Activated CD4-positive, alpha-beta T cell treated with anti-CD3 and anti-CD28 coated beads, Interleukin-2, amount 10 ng/mL, durations not matched to agents 7 days and 5 days (primary cell): ENCODE measurements at regions not wholly inside any gene's neighbourhood (a gene's known extent, or its start where the extent isn't known, plus 50 kb on each side); places are given as distances from the start of the nearest gene placed in this dataset.

Experiments
- CTCF ChIA-PET: fragments of 350-600 bp; sonication (Branson Sonifier 250); formaldehyde crosslinking; loops from one replicate; lab custom pipeline; 2021; ENCODE audit warnings: antibody characterized with exemption; lab: Charles Lee
- POLR2A ChIA-PET: fragments of 350-600 bp; sonication (Branson Sonifier 250); formaldehyde crosslinking; loops from one replicate; lab custom pipeline; 2021; ENCODE audit warnings: antibody characterized with exemption; lab: Charles Lee
- DNase-seq: peaks from one replicate; pipeline ENCODE4 v3.0.0-alpha.2; 2020
- H3K27ac Mint-ChIP-seq: one replicate; pipeline ENCODE4 v1.8.0; 2021; ENCODE audit warnings: mild to moderate bottlenecking, moderate library complexity, mixed read lengths
- H3K27me3 Mint-ChIP-seq: one replicate; pipeline ENCODE4 v1.8.0; 2021; ENCODE audit warnings: mixed read lengths
- H3K36me3 Mint-ChIP-seq: one replicate; pipeline ENCODE4 v1.8.0; 2021; ENCODE audit warnings: low read depth, mixed read lengths
- H3K4me1 Mint-ChIP-seq: one replicate; pipeline ENCODE4 v1.8.0; 2021; ENCODE audit warnings: mixed read lengths
- H3K4me3 Mint-ChIP-seq: one replicate; pipeline ENCODE4 v1.8.0; 2021; ENCODE audit warnings: mild to moderate bottlenecking, moderate library complexity, mixed read lengths
- H3K9me3 Mint-ChIP-seq: one replicate; pipeline ENCODE4 v1.8.0; 2021; ENCODE audit warnings: mixed read lengths

- ChIA-PET POLR2A (no interaction called here), CTCF (no interaction called here)
- no peaks in the 10 kb centered on the region for H3K36me3 Mint-ChIP-seq
- DNase-seq = no peak
- H3K4me3 Mint-ChIP-seq = no peak overlapping the region
- no peaks in the 10 kb centered on the region for H3K4me1 Mint-ChIP-seq
- no peak overlapping the region for H3K27ac Mint-ChIP-seq
- H3K27me3 Mint-ChIP-seq = no peaks in the 10 kb centered on the region
- H3K9me3 Mint-ChIP-seq = peaks cover 12% of the 10 kb centered on the region
These were observed 412.3 kb upstream of the ID4 start for GRCh38 chr6:19424853-19425252.

DNA sequence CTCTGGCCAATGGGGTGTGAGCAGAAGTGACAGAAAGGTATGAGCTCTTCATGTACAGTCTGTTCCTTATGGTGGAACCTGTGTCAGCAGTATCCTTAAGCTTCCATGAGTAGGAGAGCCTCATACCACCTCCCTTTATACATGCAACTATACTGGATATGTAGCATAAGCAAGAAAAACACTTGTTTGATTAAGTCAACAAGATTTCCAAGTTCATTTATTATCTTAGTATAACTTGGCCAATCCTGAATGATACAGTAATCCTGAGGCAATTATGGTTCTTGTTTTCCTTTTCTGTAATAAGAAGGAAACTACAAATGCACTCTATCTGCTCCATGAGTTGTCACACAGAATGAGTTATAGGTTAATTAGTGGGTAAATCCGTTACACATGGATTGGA lies 409.6 kb upstream of the ID4 start:
- Mint-ChIP-seq H3K36me3 (no peaks in the 10 kb centered on the region), H3K4me3 (no peak overlapping the region), H3K4me1 (no peaks in the 10 kb centered on the region), H3K27ac (no peak overlapping the region), H3K9me3 (peaks cover 10% of the 10 kb centered on the region), H3K27me3 (no peaks in the 10 kb centered on the region)
- CTCF ChIA-PET = no interaction called here
- DNase-seq = no peak
- POLR2A ChIA-PET = no interaction called here

- Mint-ChIP-seq H3K9me3 (peaks cover 13% of the 10 kb centered on the region), H3K27ac (no peak overlapping the region), H3K4me1 (no peaks in the 10 kb centered on the region)
These were observed 404.1 kb upstream of the ID4 start for GRCh38 chr6:19432966-19433498.

GRCh38 chr6:19434065-19434464 lies 403.1 kb upstream of the ID4 start:
- DNase-seq = no peak
- Mint-ChIP-seq H3K27ac (no peak overlapping the region), H3K36me3 (no peaks in the 10 kb centered on the region), H3K27me3 (no peaks in the 10 kb centered on the region), H3K4me1 (no peaks in the 10 kb centered on the region), H3K9me3 (peaks cover 13% of the 10 kb centered on the region), H3K4me3 (no peak overlapping the region)
- POLR2A ChIA-PET = no interaction called here
- CTCF ChIA-PET = no interaction called here

More at GRCh38 chr6:19432966-19433498, 404.1 kb upstream of the ID4 start:
- Mint-ChIP-seq H3K4me3 (no peak overlapping the region), H3K27me3 (no peaks in the 10 kb centered on the region), H3K36me3 (no peaks in the 10 kb centered on the region)
- ChIA-PET POLR2A (no interaction called here), CTCF (no interaction called here)
- DNase-seq = no peak

DNA sequence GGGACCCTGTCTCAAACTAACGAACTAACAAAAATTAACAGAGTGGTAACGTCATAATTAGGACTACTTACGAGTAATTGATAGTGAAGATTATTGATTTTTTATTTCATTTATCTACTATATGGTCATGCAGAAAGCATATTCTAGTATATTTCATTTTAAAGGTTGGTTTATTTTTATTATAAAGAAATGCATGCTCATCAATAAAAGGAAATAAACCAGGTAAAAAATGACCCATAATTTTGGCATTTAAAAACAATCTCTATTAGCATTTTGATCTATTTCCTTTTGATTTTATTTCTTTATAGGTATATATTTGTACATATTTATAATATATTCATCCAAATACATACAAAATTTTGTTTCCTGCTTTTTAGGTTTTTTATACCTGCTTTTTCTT lies 401.4 kb upstream of the ID4 start:
- no peak for DNase-seq
- H3K27me3 Mint-ChIP-seq = no peaks in the 10 kb centered on the region
- CTCF ChIA-PET = no interaction called here
- no peak overlapping the region for H3K27ac Mint-ChIP-seq
- POLR2A ChIA-PET = no interaction called here
- peaks cover 10% of the 10 kb centered on the region for H3K9me3 Mint-ChIP-seq
- no peaks in the 10 kb centered on the region for H3K4me1 Mint-ChIP-seq
- H3K4me3 Mint-ChIP-seq = no peak overlapping the region
- H3K36me3 Mint-ChIP-seq = no peaks in the 10 kb centered on the region

DNA sequence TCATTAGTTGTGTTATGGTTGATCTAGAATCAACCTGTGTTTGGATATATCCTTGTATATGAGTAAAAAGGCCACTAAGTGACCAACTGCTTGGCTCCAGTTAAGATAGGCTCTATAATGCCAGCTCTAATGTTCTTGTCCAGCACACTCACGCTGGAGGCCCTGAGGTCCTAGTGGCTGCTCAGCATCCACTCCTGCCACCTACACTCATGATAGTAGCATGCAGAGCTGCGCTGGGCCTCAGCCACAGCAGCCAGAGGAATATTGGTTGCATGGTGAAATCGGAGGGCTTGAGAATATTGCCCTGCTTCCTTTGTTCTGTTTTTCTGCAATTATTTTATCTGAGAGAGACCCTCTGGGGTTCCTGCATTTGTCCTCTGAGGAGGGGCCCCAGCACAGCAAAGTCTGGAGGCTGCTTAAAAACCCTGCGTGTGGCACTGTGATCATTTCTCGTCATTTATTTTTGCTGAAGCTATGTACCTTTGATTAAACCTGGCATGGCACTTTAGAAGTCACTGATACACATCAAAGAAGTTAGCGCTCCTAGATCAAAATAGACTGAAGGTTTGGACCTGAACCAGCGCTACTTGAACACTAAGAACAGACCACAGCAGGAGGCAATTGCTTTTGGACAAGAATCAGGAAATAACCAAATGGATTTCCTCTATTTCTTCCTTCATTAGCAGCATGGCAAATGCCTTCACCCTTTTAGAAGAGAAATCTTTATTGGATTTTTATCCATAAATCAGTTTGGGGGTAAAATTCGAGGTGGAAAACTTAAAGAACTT lies 398.4 kb upstream of the ID4 start:
- Mint-ChIP-seq H3K9me3 (peaks cover 10% of the 10 kb centered on the region), H3K27me3 (no peaks in the 10 kb centered on the region), H3K4me1 (no peaks in the 10 kb centered on the region), H3K4me3 (no peak overlapping the region), H3K36me3 (no peaks in the 10 kb centered on the region), H3K27ac (no peak overlapping the region)
- no peak for DNase-seq
- ChIA-PET CTCF (no interaction called here), POLR2A (no interaction called here)

DNA sequence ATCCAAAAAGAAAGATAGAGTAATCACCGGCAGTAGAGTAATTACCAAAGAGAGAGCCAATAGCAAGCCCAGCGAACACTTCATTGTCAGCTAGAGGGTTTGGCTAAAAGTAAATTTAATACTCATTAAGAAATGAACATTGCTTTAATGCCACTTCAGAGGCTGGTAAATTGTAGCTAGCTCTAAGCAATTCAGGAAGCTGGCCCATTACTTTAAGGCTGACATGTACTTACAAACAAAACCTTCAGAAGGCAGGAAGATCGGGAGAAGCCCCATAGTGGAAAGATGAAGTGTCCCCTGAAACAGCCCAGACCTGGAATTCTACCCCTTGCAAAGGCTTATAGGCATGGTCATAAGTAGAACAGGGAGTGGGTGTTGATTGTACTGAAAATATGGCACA lies 396.6 kb upstream of the ID4 start:
- Mint-ChIP-seq H3K9me3 (peaks cover 10% of the 10 kb centered on the region), H3K4me3 (no peak overlapping the region), H3K27me3 (no peaks in the 10 kb centered on the region), H3K36me3 (no peaks in the 10 kb centered on the region), H3K27ac (no peak overlapping the region), H3K4me1 (no peaks in the 10 kb centered on the region)
- POLR2A ChIA-PET = no interaction called here
- no peak for DNase-seq
- CTCF ChIA-PET = no interaction called here

GRCh38 chr6:19443411-19443810 lies 393.8 kb upstream of the ID4 start:
- H3K27ac Mint-ChIP-seq = no peak overlapping the region
- H3K4me3 Mint-ChIP-seq = no peak overlapping the region
- peaks cover 5% of the 10 kb centered on the region for H3K9me3 Mint-ChIP-seq
- ChIA-PET POLR2A (no interaction called here), CTCF (no interaction called here)
- no peaks in the 10 kb centered on the region for H3K4me1 Mint-ChIP-seq
- DNase-seq = no peak
- H3K27me3 Mint-ChIP-seq = no peaks in the 10 kb centered on the region
- no peaks in the 10 kb centered on the region for H3K36me3 Mint-ChIP-seq

GRCh38 chr6:19444041-19444440 lies 393.1 kb upstream of the ID4 start:
- Mint-ChIP-seq H3K36me3 (no peaks in the 10 kb centered on the region), H3K27me3 (no peaks in the 10 kb centered on the region), H3K4me1 (no peaks in the 10 kb centered on the region), H3K27ac (no peak overlapping the region), H3K9me3 (peaks cover 5% of the 10 kb centered on the region), H3K4me3 (no peak overlapping the region)
- CTCF ChIA-PET = no interaction called here
- DNase-seq = no peak
- POLR2A ChIA-PET = no interaction called here

DNA sequence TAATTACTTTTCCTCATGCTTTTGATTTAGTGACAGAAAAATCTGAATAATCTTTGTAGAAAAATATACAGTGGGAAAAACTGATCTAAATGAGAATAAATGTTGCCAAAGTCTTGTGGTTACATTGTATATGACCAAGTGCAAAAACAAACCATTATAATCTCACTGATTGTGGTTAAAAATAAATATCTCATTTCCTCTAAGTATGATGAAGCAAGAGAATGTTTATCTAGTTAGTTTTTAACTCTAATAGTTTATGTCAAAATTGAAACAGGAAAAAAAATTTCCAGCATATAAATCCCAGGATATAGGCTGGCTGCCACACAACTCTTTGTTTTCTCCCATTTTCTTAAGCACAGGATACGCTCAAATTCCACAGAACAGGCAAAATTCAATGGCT lies 392.7 kb upstream of the ID4 start:
- Mint-ChIP-seq H3K27ac (no peak overlapping the region), H3K4me3 (no peak overlapping the region), H3K36me3 (no peaks in the 10 kb centered on the region), H3K9me3 (peaks cover 5% of the 10 kb centered on the region), H3K4me1 (no peaks in the 10 kb centered on the region), H3K27me3 (no peaks in the 10 kb centered on the region)
- CTCF ChIA-PET = no interaction called here
- POLR2A ChIA-PET = no interaction called here
- no peak for DNase-seq

DNA sequence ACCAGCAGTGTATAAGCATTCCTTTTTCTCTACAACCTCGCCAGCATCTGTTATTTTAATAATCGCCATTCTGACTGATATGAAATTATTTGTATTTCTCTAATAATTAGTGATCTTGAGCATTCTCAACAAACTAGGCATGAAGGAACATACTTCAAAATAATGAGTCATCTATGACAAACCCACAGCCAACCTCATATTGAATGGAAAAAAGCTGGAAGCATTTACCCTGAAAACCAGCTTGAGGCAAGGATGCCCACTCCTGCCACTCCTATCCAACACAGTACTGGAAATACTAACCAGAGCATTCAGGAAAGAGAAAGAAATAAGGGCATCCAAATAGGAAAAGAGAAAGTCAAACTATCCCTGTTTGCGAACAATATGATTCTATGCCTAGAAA lies 390.6 kb upstream of the ID4 start:
- ChIA-PET POLR2A (no interaction called here), CTCF (no interaction called here)

GRCh38 chr6:19450651-19451050 lies 386.5 kb upstream of the ID4 start:
- Mint-ChIP-seq H3K9me3 (peaks cover 5% of the 10 kb centered on the region), H3K27me3 (no peaks in the 10 kb centered on the region), H3K36me3 (no peaks in the 10 kb centered on the region), H3K4me1 (no peaks in the 10 kb centered on the region), H3K4me3 (no peak overlapping the region), H3K27ac (no peak overlapping the region)
- CTCF ChIA-PET = no interaction called here
- POLR2A ChIA-PET = no interaction called here
- DNase-seq = no peak

More for the DNA sequence above, 390.6 kb upstream of the ID4 start:
- H3K27ac Mint-ChIP-seq = no peak overlapping the region
- H3K4me1 Mint-ChIP-seq = no peaks in the 10 kb centered on the region
- H3K36me3 Mint-ChIP-seq = no peaks in the 10 kb centered on the region
- peaks cover 5% of the 10 kb centered on the region for H3K9me3 Mint-ChIP-seq
- no peaks in the 10 kb centered on the region for H3K27me3 Mint-ChIP-seq
- no peak for DNase-seq
- no peak overlapping the region for H3K4me3 Mint-ChIP-seq

DNA sequence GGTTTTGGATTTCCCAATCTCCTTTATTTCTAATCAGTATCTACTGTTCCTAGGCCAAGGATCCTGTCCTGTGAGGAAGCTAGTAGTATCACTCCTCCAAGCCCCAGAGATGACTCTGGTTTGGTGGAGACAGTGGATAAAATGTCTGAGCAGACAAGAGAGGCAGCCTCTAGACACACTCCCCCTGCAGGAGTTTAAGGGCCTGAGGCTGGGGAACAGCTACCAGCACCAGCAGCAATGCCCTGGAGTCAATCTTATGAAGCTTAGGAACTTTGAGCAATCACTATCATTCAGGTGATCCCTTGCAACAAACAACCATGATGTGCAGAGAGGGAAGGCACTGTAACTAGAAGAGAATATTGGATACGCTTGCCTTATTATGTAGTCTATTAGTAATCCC lies 384.7 kb upstream of the ID4 start:
- CTCF ChIA-PET = no interaction called here
- Mint-ChIP-seq H3K9me3 (no peaks in the 10 kb centered on the region), H3K36me3 (no peaks in the 10 kb centered on the region), H3K27ac (no peak overlapping the region), H3K27me3 (no peaks in the 10 kb centered on the region), H3K4me3 (no peak overlapping the region), H3K4me1 (no peaks in the 10 kb centered on the region)
- POLR2A ChIA-PET = no interaction called here
- DNase-seq = no peak
